NCI-H187 (cell line): ENCODE measurements at regions not wholly inside any gene's neighbourhood (a gene's known extent, or its start where the extent isn't known, plus 50 kb on each side); places are given as distances from the start of the nearest gene placed in this dataset.

Experiments
- DNase-seq, 2 experiments: peaks; one replicate each; lab custom pipeline; 2025; lab: John Stamatoyannopoulos, UW

GRCh38 chr11:104246590-104246989 is 82.6 kb upstream of the PDGFD start:
- no peak for DNase-seq

GRCh38 chr11:104238916-104239315 is 75.0 kb upstream of the PDGFD start:
- DNase-seq: no peak

GRCh38 chr11:104225047-104225446 is 61.1 kb upstream of the PDGFD start:
- DNase-seq: no peak

GRCh38 chr11:104222464-104222863 is 58.5 kb upstream of the PDGFD start:
- DNase-seq: no peak

- no peak for DNase-seq
Measured at GRCh38 chr11:104221455-104221854, 57.5 kb upstream of the PDGFD start.

- no peak for DNase-seq
Measured at GRCh38 chr11:104219096-104219495, 55.1 kb upstream of the PDGFD start.

- DNase-seq: no peak
Measured at GRCh38 chr11:104214517-104214916, 50.6 kb upstream of the PDGFD start.
